RWPE2 (cell line): ENCODE measurements at regions not wholly inside any gene's neighbourhood (a gene's known extent, or its start where the extent isn't known, plus 50 kb on each side); places are given as distances from the start of the nearest gene placed in this dataset.

ENCODE experiments used
- ATAC-seq: fragments of 200-7000 bp; cut with Tn5 transposase; 3 replicates; pipeline ENCODE4 v1.9.1; 2021; ENCODE audit warnings: low read depth
- DNase-seq: peaks from one replicate; pipeline ENCODE4 v3.0.0-alpha.2; 2020; ENCODE audit warnings: low spot score
- H3K27ac ChIP-seq: fragments of 450-650 bp; 2 replicates; pipeline ENCODE4 v1.5.1; 2017; ENCODE audit warnings: mild to moderate bottlenecking; ENCODE audit not compliant: poor library complexity, severe bottlenecking
- H3K27me3 ChIP-seq: fragments of 250-450 bp; sonication (Bioruptor Pico); 2 replicates; pipeline ENCODE4 v1.5.1; 2021; ENCODE audit warnings: mild to moderate bottlenecking, moderate library complexity; ENCODE audit not compliant: insufficient read depth, poor library complexity, severe bottlenecking
- H3K36me3 ChIP-seq: fragments of 250-450 bp; sonication (Bioruptor Pico); 2 replicates; pipeline ENCODE4 v1.5.1; 2020; ENCODE audit warnings: low read depth, mild to moderate bottlenecking, moderate library complexity
- H3K4me1 ChIP-seq: fragments of 250-450 bp; sonication (Bioruptor Pico); 2 replicates; pipeline ENCODE4 v1.5.1; 2021; ENCODE audit warnings: mild to moderate bottlenecking, moderate library complexity; ENCODE audit not compliant: insufficient read depth, poor library complexity, severe bottlenecking
- H3K4me3 ChIP-seq: fragments of 250-450 bp; sonication (Bioruptor Pico); 2 replicates; pipeline ENCODE4 v1.5.1; 2021; ENCODE audit warnings: mild to moderate bottlenecking, moderate library complexity; ENCODE audit not compliant: severe bottlenecking
- H3K9me3 ChIP-seq: fragments of 250-450 bp; sonication (Bioruptor Pico); 2 replicates; pipeline ENCODE4 v1.5.1; 2021; ENCODE audit warnings: mild to moderate bottlenecking, moderate library complexity; ENCODE audit not compliant: severe bottlenecking
- CTCF ChIP-seq: fragments of 450-650 bp; IDR thresholded peaks from one replicate; pipeline ENCODE4 v1.5.1; 2017; ENCODE audit warnings: mild to moderate bottlenecking, moderate library complexity; ENCODE audit not compliant: poor library complexity, severe bottlenecking

DNA sequence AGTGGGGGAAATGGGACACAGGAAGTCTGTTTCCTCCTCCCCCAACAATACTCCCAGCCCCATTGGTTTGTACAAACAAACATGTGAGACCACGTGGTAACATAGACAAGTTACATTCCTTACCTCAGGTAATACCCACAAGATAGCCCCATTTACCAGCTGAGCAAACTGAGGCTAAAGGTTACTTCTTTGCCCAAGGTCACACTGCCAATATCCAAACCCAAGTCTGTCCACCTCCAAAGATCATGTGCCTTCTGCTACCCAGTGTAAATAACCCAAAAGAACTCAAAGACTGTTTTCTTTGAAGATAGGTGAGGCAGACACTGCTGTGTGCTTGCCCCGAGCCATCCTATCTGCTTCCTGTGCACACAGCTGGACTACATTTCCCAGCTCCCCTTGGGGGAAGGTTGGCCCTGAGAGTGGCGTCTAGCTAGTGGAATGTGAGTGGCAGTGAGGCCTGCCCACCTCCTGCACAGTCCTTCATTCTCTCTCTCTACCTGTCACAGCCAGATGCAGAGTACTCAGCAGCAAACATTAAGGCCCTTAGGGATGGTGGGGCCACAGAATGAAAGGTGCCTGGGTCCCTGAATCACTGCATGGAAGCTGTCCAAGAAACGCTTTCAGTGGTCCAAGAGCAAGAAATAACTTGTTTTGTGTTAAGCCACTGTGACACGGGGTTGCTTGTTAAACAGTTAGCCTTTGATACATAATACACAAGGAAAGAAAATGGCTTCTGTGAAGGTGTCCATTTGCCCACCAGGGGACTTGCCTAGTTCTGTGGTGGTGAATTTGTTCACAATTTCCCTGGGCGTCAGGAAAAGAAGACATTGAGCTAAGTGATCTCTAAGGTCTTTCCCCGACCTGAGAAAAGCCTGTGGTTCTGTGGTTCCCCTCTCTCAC lies 257.7 kb upstream of the NFE2L3 start:
- DNase-seq (no peak), ATAC-seq (peak; percentile 77)
- peaks cover 6% of the 10 kb centered on the region for H3K4me1 ChIP-seq
- H3K36me3 ChIP-seq = no peaks in the 10 kb centered on the region
- H3K27ac ChIP-seq = no peak overlapping the region
- TF ChIP-seq CTCF = no peak
- no peak overlapping the region for H3K4me3 ChIP-seq
- no peaks in the 10 kb centered on the region for H3K9me3 ChIP-seq
- H3K27me3 ChIP-seq = no peaks in the 10 kb centered on the region

DNA sequence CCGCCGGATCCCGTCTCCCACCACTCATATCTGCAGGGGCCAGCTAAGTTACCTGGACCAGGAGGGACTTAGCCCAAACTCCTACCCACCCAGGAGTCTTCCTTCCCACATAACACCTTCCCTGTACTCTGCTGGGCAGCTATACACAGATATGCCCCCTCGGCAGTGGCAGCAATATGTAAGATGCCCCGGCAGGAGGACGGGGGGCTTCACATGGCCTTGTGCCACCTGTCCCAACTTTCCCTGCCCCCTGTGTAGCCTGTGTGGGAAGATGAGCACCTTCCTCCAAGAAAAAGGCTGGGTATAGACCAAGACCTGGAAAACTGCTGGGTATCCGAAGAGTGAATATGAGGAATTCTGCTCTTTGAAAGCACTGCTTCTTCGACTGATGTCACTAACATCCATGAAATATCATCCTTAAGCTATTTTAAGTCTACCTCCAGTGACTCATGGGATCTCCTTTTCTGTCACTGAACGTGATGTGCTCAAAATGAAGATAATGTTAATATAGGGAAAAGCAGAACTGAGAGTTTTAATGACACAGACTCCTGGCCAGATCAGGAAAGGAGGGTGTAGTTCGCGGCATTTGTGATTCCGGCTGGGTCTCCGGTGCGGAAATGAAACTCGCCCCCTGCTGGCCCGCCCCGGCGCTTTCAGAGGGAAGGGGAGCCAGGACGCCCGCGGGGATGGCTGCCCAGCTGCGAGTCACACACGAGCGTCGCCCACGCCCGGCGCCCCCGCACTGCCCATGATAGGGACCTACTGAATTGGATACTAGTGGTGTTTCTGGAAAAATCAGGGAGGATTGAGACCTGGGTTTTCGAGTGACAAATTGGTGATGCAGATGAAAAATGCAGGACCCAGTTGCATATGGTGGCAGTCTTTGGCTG lies 256.9 kb upstream of the NFE2L3 start:
- Histone ChIP-seq H3K27ac (no peak overlapping the region), H3K4me1 (peaks cover 6% of the 10 kb centered on the region), H3K4me3 (no peak overlapping the region), H3K9me3 (no peaks in the 10 kb centered on the region), H3K36me3 (no peaks in the 10 kb centered on the region), H3K27me3 (no peaks in the 10 kb centered on the region)
- DNase-seq (no peak), ATAC-seq (no peak)
- TF ChIP-seq CTCF = peak; percentile 23

- H3K9me3 ChIP-seq = no peaks in the 10 kb centered on the region
- no peak for DNase-seq
- H3K36me3 ChIP-seq = no peaks in the 10 kb centered on the region
- H3K27ac ChIP-seq = no peak overlapping the region
- H3K4me3 ChIP-seq = no peak overlapping the region
- H3K27me3 ChIP-seq = no peaks in the 10 kb centered on the region
- H3K4me1 ChIP-seq = peaks cover 6% of the 10 kb centered on the region
- ATAC-seq = no peak
- no peak for TF ChIP-seq CTCF
Measured at GRCh38 chr7:25895792-25896171, 256.2 kb upstream of the NFE2L3 start.

- no peaks in the 10 kb centered on the region for H3K27me3 ChIP-seq
- no peak for TF ChIP-seq CTCF
- H3K4me1 ChIP-seq = peaks cover 6% of the 10 kb centered on the region
- no peak for DNase-seq
- no peaks in the 10 kb centered on the region for H3K36me3 ChIP-seq
- H3K27ac ChIP-seq = no peak overlapping the region
- ATAC-seq = no peak
- H3K4me3 ChIP-seq = no peak overlapping the region
- no peaks in the 10 kb centered on the region for H3K9me3 ChIP-seq
Measured at GRCh38 chr7:25897261-25897782, 254.7 kb upstream of the NFE2L3 start.
